Tibial nerve (tissue), 4 donors: ENCODE measurements at regions not wholly inside any gene's neighbourhood (a gene's known extent, or its start where the extent isn't known, plus 50 kb on each side); places are given as distances from the start of the nearest gene placed in this dataset.

Experiments used
- DNase-seq, 2 donors: peaks; one replicate each; pipeline ENCODE4 v3.0.0-alpha.2; 2019; ENCODE audit warnings: low spot score in 2 of 2
- H3K27ac ChIP-seq, 4 donors: fragments of 200-600 bp; sonication (generic) in 3 of 4; one replicate each; pipeline ENCODE4 v1.5.1; 2017 to 2019; ENCODE audit warnings: mild to moderate bottlenecking in 1 of 4
- H3K27me3 ChIP-seq, 2 donors: fragments of 200-600 bp; sonication (generic) in 1 of 2; one replicate each; pipeline versions ENCODE4 v1.5.1 to v1.6.0; 2017 to 2019
- H3K36me3 ChIP-seq, 3 donors: fragments of 200-600 bp; sonication (generic); one replicate each; pipeline ENCODE4 v1.5.1; 2018 to 2019
- H3K4me1 ChIP-seq, 4 donors: fragments of 200-600 bp; sonication (generic) in 3 of 4; one replicate each; pipeline ENCODE4 v1.5.1; 2017 to 2019
- H3K4me3 ChIP-seq, 4 donors: fragments of 200-600 bp; sonication (generic) in 3 of 4; one replicate each; pipeline ENCODE4 v1.5.1; 2017 to 2019; ENCODE audit warnings: mild to moderate bottlenecking in 1 of 4, moderate library complexity in 1 of 4
- H3K9me3 ChIP-seq, 4 donors: fragments of 200-600 bp; sonication (generic) in 3 of 4; one replicate each; pipeline ENCODE4 v1.5.1; 2017 to 2019
- CTCF ChIP-seq, 5 experiments: fragments of 200-600 bp in 3 of 5; fragments of 450-650 bp in 2 of 5; sonication (generic) in 3 of 5; IDR thresholded peaks; one replicate each; pipeline ENCODE4 v1.5.1; 2016 to 2019; ENCODE audit warnings: antibody characterized with exemption in 5 of 5, mild to moderate bottlenecking in 3 of 5, moderate library complexity in 2 of 5
- EP300 ChIP-seq, 2 donors: sonication (generic); formaldehyde crosslinking; IDR thresholded peaks; one replicate each; pipeline ENCODE4 v1.6.1; 2017; ENCODE audit warnings: antibody characterized with exemption in 2 of 2, mild to moderate bottlenecking in 1 of 2
- POLR2A ChIP-seq, 2 donors: fragments of 450-650 bp; IDR thresholded peaks; one replicate each; pipeline ENCODE4 v1.6.1; 2017; ENCODE audit warnings: antibody characterized with exemption in 2 of 2, mild to moderate bottlenecking in 2 of 2, moderate library complexity in 2 of 2
- WGBS, 2 donors: methylation state at CpG; one replicate each; pipeline ENCODE4 v1.1.5; 2018; 5-methylcytosine and 5-hydroxymethylcytosine counted together

- H3K36me3 ChIP-seq: no peaks in the 10 kb centered on the region
- no peak for DNase-seq
- no peak for TF ChIP-seq POLR2A (IDR thresholded peaks at IDR 0.05)
- no peak for TF ChIP-seq CTCF (IDR thresholded peaks at IDR 0.05)
- no peak for TF ChIP-seq EP300 (IDR thresholded peaks at IDR 0.05)
- H3K9me3 ChIP-seq: peaks cover 0 to 5% (median 0%) of the 10 kb centered on the region in 4 donors
- WGBS, 2 donors: 46 to 59% methylated on average over 3 of the region's 3 CpGs
- H3K4me3 ChIP-seq: no peak overlapping the region
- no peaks in the 10 kb centered on the region for H3K4me1 ChIP-seq
- H3K27me3 ChIP-seq: no peaks in the 10 kb centered on the region
- no peak overlapping the region for H3K27ac ChIP-seq
Measured at GRCh38 chr16:50497592-50497991, 50.6 kb upstream of the NKD1 start.

GRCh38 chr16:50496990-50497389, 51.2 kb upstream of the NKD1 start:
- Histone ChIP-seq H3K36me3 (no peaks in the 10 kb centered on the region), H3K27me3 (no peaks in the 10 kb centered on the region), H3K27ac (no peak overlapping the region), H3K9me3 (peaks cover 0 to 5% (median 0%) of the 10 kb centered on the region in 4 donors), H3K4me3 (no peak overlapping the region), H3K4me1 (no peaks in the 10 kb centered on the region)
- 84 to 90% methylated on average over 2 of the region's 2 CpGs for WGBS, 2 donors
- TF ChIP-seq CTCF (IDR thresholded peaks at IDR 0.05) (no peak), POLR2A (IDR thresholded peaks at IDR 0.05) (no peak), EP300 (IDR thresholded peaks at IDR 0.05) (no peak)
- DNase-seq: no peak

GRCh38 chr16:50495673-50496072, 52.5 kb upstream of the NKD1 start:
- Histone ChIP-seq H3K4me1 (no peaks in the 10 kb centered on the region), H3K27me3 (no peaks in the 10 kb centered on the region), H3K36me3 (no peaks in the 10 kb centered on the region), H3K9me3 (no peaks in the 10 kb centered on the region), H3K4me3 (no peak overlapping the region), H3K27ac (no peak overlapping the region)
- 88 to 90% methylated on average over 7 of the region's 7 CpGs for WGBS, 2 donors
- DNase-seq: no peak
- TF ChIP-seq EP300 (IDR thresholded peaks at IDR 0.05) (no peak), POLR2A (IDR thresholded peaks at IDR 0.05) (no peak)

GRCh38 chr16:50494501-50495491, 53.4 kb upstream of the NKD1 start:
- H3K9me3 ChIP-seq: no peaks in the 10 kb centered on the region
- H3K27me3 ChIP-seq: no peaks in the 10 kb centered on the region
- no peaks in the 10 kb centered on the region for H3K36me3 ChIP-seq
- 70 to 75% methylated on average over 11 of the region's 11 CpGs for WGBS, 2 donors
- no peaks in the 10 kb centered on the region for H3K4me1 ChIP-seq
- no peak overlapping the region for H3K4me3 ChIP-seq
- no peak overlapping the region for H3K27ac ChIP-seq
- TF ChIP-seq CTCF (IDR thresholded peaks at IDR 0.05): no peak
- no peak for TF ChIP-seq POLR2A (IDR thresholded peaks at IDR 0.05)
- TF ChIP-seq EP300 (IDR thresholded peaks at IDR 0.05): no peak
- DNase-seq: no peak

- DNase-seq: no peak
- Histone ChIP-seq H3K27me3 (no peaks in the 10 kb centered on the region), H3K36me3 (no peaks in the 10 kb centered on the region), H3K4me3 (no peak overlapping the region), H3K27ac (no peak overlapping the region), H3K4me1 (no peaks in the 10 kb centered on the region), H3K9me3 (no peaks in the 10 kb centered on the region)
- TF ChIP-seq EP300 (IDR thresholded peaks at IDR 0.05): no peak
- no peak for TF ChIP-seq CTCF (IDR thresholded peaks at IDR 0.05)
- TF ChIP-seq POLR2A (IDR thresholded peaks at IDR 0.05): no peak
- 91 to 92% methylated on average over 8 of the region's 8 CpGs for WGBS, 2 donors
Measured at GRCh38 chr16:50491516-50491915, 56.7 kb upstream of the NKD1 start.
